Right lobe of liver (tissue), 6 donors: ENCODE measurements at regions not wholly inside any gene's neighbourhood (a gene's known extent, or its start where the extent isn't known, plus 50 kb on each side); places are given as distances from the start of the nearest gene placed in this dataset.

ENCODE experiments used
- ATAC-seq, 4 donors: fragments of 200-7000 bp; cut with Tn5 transposase; one replicate each; pipeline ENCODE4 v1.9.1; 2020; ENCODE audit warnings: mild to moderate bottlenecking in 4 of 4, moderate library complexity in 4 of 4
- DNase-seq, 3 donors: peaks; one replicate each; pipeline ENCODE4 v3.0.0-alpha.2; 2020
- H3K27ac ChIP-seq, 3 donors: fragments of 200-600 bp; one replicate each; pipeline ENCODE4 v1.8.0; 2022
- H3K27me3 ChIP-seq, 2 donors: fragments of 200-600 bp; one replicate each; pipeline ENCODE4 v1.8.0; 2022
- H3K36me3 ChIP-seq, 4 donors: fragments of 200-600 bp; sonication (generic) in 1 of 4; one replicate each; pipeline versions ENCODE4 v1.5.1 to v1.8.0; 2017 to 2022; ENCODE audit warnings: control low read depth in 1 of 4
- H3K4me1 ChIP-seq, 4 donors: fragments of 200-600 bp; sonication (generic) in 1 of 4; one replicate each; pipeline versions ENCODE4 v1.5.1 to v1.8.0; 2017 to 2022; ENCODE audit warnings: control low read depth in 1 of 4
- H3K4me3 ChIP-seq, 3 donors: fragments of 200-600 bp; one replicate each; pipeline ENCODE4 v1.8.0; 2022
- H3K9me3 ChIP-seq, 4 donors: fragments of 200-600 bp; sonication (generic) in 1 of 4; one replicate each; pipeline versions ENCODE4 v1.5.1 to v1.8.0; 2017 to 2022; ENCODE audit warnings: control low read depth in 1 of 4
- CTCF ChIP-seq, 4 donors: fragments of 200-600 bp in 3 of 4; fragments of 450-650 bp in 1 of 4; IDR thresholded peaks; one replicate each; pipeline versions ENCODE4 v1.5.1 to v1.8.0; 2016 to 2022; ENCODE audit warnings: antibody characterized with exemption in 4 of 4, mild to moderate bottlenecking in 2 of 4
- POLR2A ChIP-seq: fragments of 450-650 bp; IDR thresholded peaks from one replicate; pipeline ENCODE4 v1.6.1; 2017; ENCODE audit warnings: antibody characterized with exemption, mild to moderate bottlenecking
- WGBS: methylation state at CpG from one replicate; pipeline ENCODE4 v1.1.6; 2018; ENCODE audit warnings: low coverage, low lambda C conversion rate; ENCODE audit not compliant: insufficient coverage; ENCODE audit errors: missing lambda C conversion rate; 5-methylcytosine and 5-hydroxymethylcytosine counted together
- intact Hi-C, 2 donors: fragments of 100-400 bp; cut with DNase I; formaldehyde crosslinking; loops; one replicate each; pipeline versions ENCODE4 v1.11.2 to v1.14.1; 2022
- donor health status: DM: no; HTN: yes; CAD: no.
- donor health status: DM: no; HTN: no; CAD: no.
- donor health status: DM: no; HTN: no; CAD: no.
- donor health status: DM: no; HTN: yes; CAD: no.
- donor health status: DM: no; HTN: yes; CAD: no.

GRCh38 chr9:24841993-24842392 is 296.3 kb upstream of the IZUMO3 start:
- DNase-seq: no peak
- Histone ChIP-seq H3K4me1 (no peaks in the 10 kb centered on the region), H3K27me3 (no peaks in the 10 kb centered on the region), H3K36me3 (no peaks in the 10 kb centered on the region), H3K4me3 (no peak overlapping the region), H3K27ac (no peak overlapping the region), H3K9me3 (no peaks in the 10 kb centered on the region)
- TF ChIP-seq CTCF (IDR thresholded peaks at IDR 0.05) (no peak), POLR2A (no peak)
- WGBS: 35% methylated on average over 2 of the region's 4 CpGs
- ATAC-seq: no peak
- intact Hi-C loops: no loop called here

GRCh38 chr9:24832307-24832706 is 286.6 kb upstream of the IZUMO3 start:
- ATAC-seq (no peak), DNase-seq (no peak)
- no peaks in the 10 kb centered on the region for H3K27me3 ChIP-seq
- H3K4me3 ChIP-seq: no peak overlapping the region
- intact Hi-C loops: no loop called here
- no peak overlapping the region for H3K27ac ChIP-seq
- WGBS: 13% methylated on average over 2 of the region's 2 CpGs
- peak; percentile 11 to 24 (median 16) for TF ChIP-seq CTCF (IDR thresholded peaks at IDR 0.05)
- no peak for TF ChIP-seq POLR2A
- H3K4me1 ChIP-seq: no peaks in the 10 kb centered on the region
- H3K36me3 ChIP-seq: no peaks in the 10 kb centered on the region
- no peaks in the 10 kb centered on the region for H3K9me3 ChIP-seq

DNA sequence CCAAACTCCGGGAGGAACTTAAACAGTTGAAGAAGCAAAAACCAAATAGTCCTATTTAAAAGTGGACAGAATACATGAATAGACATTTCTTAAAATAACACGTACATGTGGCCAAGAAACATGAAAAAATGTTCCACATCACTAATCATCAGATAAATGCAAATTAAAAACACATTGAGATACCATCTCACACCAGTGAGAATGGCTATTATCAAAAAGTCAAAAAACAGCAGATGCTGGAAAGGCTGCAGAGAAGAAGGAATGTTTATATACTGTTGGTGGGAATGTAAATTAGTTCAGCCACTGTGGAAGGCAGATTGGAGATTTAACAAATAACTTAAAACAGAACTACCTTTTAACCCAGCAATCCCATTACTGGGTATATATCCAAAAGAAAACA is 283.0 kb upstream of the IZUMO3 start:
- Histone ChIP-seq H3K4me3 (no peak overlapping the region), H3K9me3 (no peaks in the 10 kb centered on the region), H3K27ac (no peak overlapping the region), H3K36me3 (no peaks in the 10 kb centered on the region), H3K4me1 (no peaks in the 10 kb centered on the region), H3K27me3 (no peaks in the 10 kb centered on the region)
- intact Hi-C loops: no loop called here
- WGBS: 30% methylated on average over 2 of the region's 2 CpGs
- DNase-seq (no peak), ATAC-seq (no peak)
- TF ChIP-seq POLR2A (no peak), CTCF (IDR thresholded peaks at IDR 0.05) (no peak)

GRCh38 chr9:24824607-24825006 is 278.9 kb upstream of the IZUMO3 start:
- TF ChIP-seq CTCF (IDR thresholded peaks at IDR 0.05) (no peak), POLR2A (no peak)
- Histone ChIP-seq H3K9me3 (no peaks in the 10 kb centered on the region), H3K4me3 (no peak overlapping the region), H3K27ac (no peak overlapping the region), H3K4me1 (no peaks in the 10 kb centered on the region), H3K36me3 (no peaks in the 10 kb centered on the region), H3K27me3 (no peaks in the 10 kb centered on the region)
- intact Hi-C loops: no loop called here
- ATAC-seq: no peak
- no peak for DNase-seq

DNA sequence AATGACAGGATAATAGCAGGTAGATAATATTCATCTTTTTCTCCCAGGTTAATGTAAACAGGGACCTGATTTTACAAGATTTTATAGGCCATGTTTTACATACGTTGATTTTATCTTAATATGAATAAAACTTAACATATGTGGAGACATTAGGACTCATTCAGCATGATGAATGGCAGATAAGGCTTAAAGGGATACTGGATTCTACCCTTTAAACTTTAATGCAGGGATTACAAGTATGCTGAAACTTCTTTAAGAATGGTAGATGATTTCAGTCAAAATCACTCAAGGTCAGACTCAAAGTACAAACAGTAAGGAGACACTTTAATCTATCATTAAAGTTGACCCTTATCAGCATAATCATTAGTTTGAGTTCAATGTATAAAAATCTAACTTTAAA is 274.5 kb upstream of the IZUMO3 start:
- 24% methylated on average over 1 of the region's 1 CpG for WGBS
- intact Hi-C loops: no loop called here
- no peak overlapping the region for H3K4me3 ChIP-seq
- H3K36me3 ChIP-seq: no peaks in the 10 kb centered on the region
- no peak for TF ChIP-seq POLR2A
- no peak overlapping the region for H3K27ac ChIP-seq
- ATAC-seq: no peak
- no peak for DNase-seq
- no peaks in the 10 kb centered on the region for H3K4me1 ChIP-seq
- H3K27me3 ChIP-seq: no peaks in the 10 kb centered on the region
- no peaks in the 10 kb centered on the region for H3K9me3 ChIP-seq
